Upper lobe of left lung (tissue), 4 donors: ENCODE measurements at regions not wholly inside any gene's neighbourhood (a gene's known extent, or its start where the extent isn't known, plus 50 kb on each side); places are given as distances from the start of the nearest gene placed in this dataset.

Experiments used
- POLR2A ChIP-seq, 4 donors: fragments of 450-650 bp; IDR thresholded peaks; one replicate each; pipeline ENCODE4 v1.5.1; 2016 to 2017; ENCODE audit warnings: antibody characterized with exemption in 4 of 4, mild to moderate bottlenecking in 2 of 4
- TF ChIP-seq, protein P1 (sequence below), 6 experiments: fragments of 450-650 bp in 4 of 6; fragments of 200-600 bp in 2 of 6; sonication (generic) in 2 of 6; IDR thresholded peaks; one replicate each; pipeline ENCODE4 v1.5.1; 2016 to 2019; ENCODE audit warnings: antibody characterized with exemption in 6 of 6

DNA sequence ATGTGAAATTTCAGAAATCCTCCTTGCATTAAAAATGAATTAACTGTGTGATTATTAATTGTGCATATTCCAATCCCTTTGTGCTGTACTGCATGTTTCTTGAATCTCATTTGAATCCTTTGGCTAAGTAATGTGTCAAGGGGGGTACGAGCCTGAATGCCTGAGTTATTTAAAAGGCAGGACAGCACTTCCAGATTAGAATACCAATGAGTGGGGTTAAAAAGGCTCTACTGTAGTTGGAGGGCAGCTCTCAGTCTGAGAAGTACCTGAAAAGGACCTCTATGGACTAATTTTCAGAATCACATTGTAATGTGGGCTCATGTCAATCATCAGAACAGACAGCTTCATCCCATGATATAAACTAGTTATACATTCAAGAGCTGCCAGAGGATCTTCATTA is 423.0 kb downstream of the GRB14 start:
- TF ChIP-seq, protein P1, sequence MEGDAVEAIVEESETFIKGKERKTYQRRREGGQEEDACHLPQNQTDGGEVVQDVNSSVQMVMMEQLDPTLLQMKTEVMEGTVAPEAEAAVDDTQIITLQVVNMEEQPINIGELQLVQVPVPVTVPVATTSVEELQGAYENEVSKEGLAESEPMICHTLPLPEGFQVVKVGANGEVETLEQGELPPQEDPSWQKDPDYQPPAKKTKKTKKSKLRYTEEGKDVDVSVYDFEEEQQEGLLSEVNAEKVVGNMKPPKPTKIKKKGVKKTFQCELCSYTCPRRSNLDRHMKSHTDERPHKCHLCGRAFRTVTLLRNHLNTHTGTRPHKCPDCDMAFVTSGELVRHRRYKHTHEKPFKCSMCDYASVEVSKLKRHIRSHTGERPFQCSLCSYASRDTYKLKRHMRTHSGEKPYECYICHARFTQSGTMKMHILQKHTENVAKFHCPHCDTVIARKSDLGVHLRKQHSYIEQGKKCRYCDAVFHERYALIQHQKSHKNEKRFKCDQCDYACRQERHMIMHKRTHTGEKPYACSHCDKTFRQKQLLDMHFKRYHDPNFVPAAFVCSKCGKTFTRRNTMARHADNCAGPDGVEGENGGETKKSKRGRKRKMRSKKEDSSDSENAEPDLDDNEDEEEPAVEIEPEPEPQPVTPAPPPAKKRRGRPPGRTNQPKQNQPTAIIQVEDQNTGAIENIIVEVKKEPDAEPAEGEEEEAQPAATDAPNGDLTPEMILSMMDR (IDR thresholded peaks at IDR 0.05), result no peak
- no peak for TF ChIP-seq POLR2A (IDR thresholded peaks at IDR 0.05)
